RWPE2 (cell line): ENCODE measurements at regions not wholly inside any gene's neighbourhood (a gene's known extent, or its start where the extent isn't known, plus 50 kb on each side); places are given as distances from the start of the nearest gene placed in this dataset.

Experiments
- ATAC-seq: fragments of 200-7000 bp; cut with Tn5 transposase; 3 replicates; pipeline ENCODE4 v1.9.1; 2021; ENCODE audit warnings: low read depth
- DNase-seq: peaks from one replicate; pipeline ENCODE4 v3.0.0-alpha.2; 2020; ENCODE audit warnings: low spot score
- H3K27ac ChIP-seq: fragments of 450-650 bp; 2 replicates; pipeline ENCODE4 v1.5.1; 2017; ENCODE audit warnings: mild to moderate bottlenecking; ENCODE audit not compliant: poor library complexity, severe bottlenecking
- H3K27me3 ChIP-seq: fragments of 250-450 bp; sonication (Bioruptor Pico); 2 replicates; pipeline ENCODE4 v1.5.1; 2021; ENCODE audit warnings: mild to moderate bottlenecking, moderate library complexity; ENCODE audit not compliant: insufficient read depth, poor library complexity, severe bottlenecking
- H3K36me3 ChIP-seq: fragments of 250-450 bp; sonication (Bioruptor Pico); 2 replicates; pipeline ENCODE4 v1.5.1; 2020; ENCODE audit warnings: low read depth, mild to moderate bottlenecking, moderate library complexity
- H3K4me1 ChIP-seq: fragments of 250-450 bp; sonication (Bioruptor Pico); 2 replicates; pipeline ENCODE4 v1.5.1; 2021; ENCODE audit warnings: mild to moderate bottlenecking, moderate library complexity; ENCODE audit not compliant: insufficient read depth, poor library complexity, severe bottlenecking
- H3K4me3 ChIP-seq: fragments of 250-450 bp; sonication (Bioruptor Pico); 2 replicates; pipeline ENCODE4 v1.5.1; 2021; ENCODE audit warnings: mild to moderate bottlenecking, moderate library complexity; ENCODE audit not compliant: severe bottlenecking
- H3K9me3 ChIP-seq: fragments of 250-450 bp; sonication (Bioruptor Pico); 2 replicates; pipeline ENCODE4 v1.5.1; 2021; ENCODE audit warnings: mild to moderate bottlenecking, moderate library complexity; ENCODE audit not compliant: severe bottlenecking
- CTCF ChIP-seq: fragments of 450-650 bp; IDR thresholded peaks from one replicate; pipeline ENCODE4 v1.5.1; 2017; ENCODE audit warnings: mild to moderate bottlenecking, moderate library complexity; ENCODE audit not compliant: poor library complexity, severe bottlenecking

GRCh38 chr6:166025149-166025898, 142.3 kb downstream of the TBXT start:
- H3K4me3 ChIP-seq, result no peak overlapping the region
- ATAC-seq (peak; percentile 77), DNase-seq (no peak)
- H3K27me3 ChIP-seq, result no peaks in the 10 kb centered on the region
- H3K36me3 ChIP-seq, result no peaks in the 10 kb centered on the region
- H3K4me1 ChIP-seq, result no peaks in the 10 kb centered on the region
- H3K9me3 ChIP-seq, result no peaks in the 10 kb centered on the region
- no peak for TF ChIP-seq CTCF
- peak overlapping the region; percentile 19 for H3K27ac ChIP-seq

GRCh38 chr6:166024252-166024651, 143.4 kb downstream of the TBXT start:
- ATAC-seq, result no peak
- Histone ChIP-seq H3K4me1 (no peaks in the 10 kb centered on the region), H3K27ac (no peak overlapping the region), H3K36me3 (no peaks in the 10 kb centered on the region), H3K4me3 (no peak overlapping the region), H3K27me3 (no peaks in the 10 kb centered on the region), H3K9me3 (no peaks in the 10 kb centered on the region)
- no peak for DNase-seq
- no peak for TF ChIP-seq CTCF

GRCh38 chr6:166023273-166023989, 144.2 kb downstream of the TBXT start:
- H3K9me3 ChIP-seq, result no peaks in the 10 kb centered on the region
- no peaks in the 10 kb centered on the region for H3K4me1 ChIP-seq
- H3K27me3 ChIP-seq, result no peaks in the 10 kb centered on the region
- H3K4me3 ChIP-seq, result no peak overlapping the region
- TF ChIP-seq CTCF, result no peak
- ATAC-seq, result no peak
- no peaks in the 10 kb centered on the region for H3K36me3 ChIP-seq
- DNase-seq, result no peak
- no peak overlapping the region for H3K27ac ChIP-seq

GRCh38 chr6:166021429-166021828, 146.2 kb downstream of the TBXT start:
- Histone ChIP-seq H3K27me3 (no peaks in the 10 kb centered on the region), H3K4me3 (no peak overlapping the region), H3K9me3 (peaks cover 16% of the 10 kb centered on the region), H3K27ac (no peak overlapping the region), H3K4me1 (no peaks in the 10 kb centered on the region), H3K36me3 (no peaks in the 10 kb centered on the region)
- DNase-seq (no peak), ATAC-seq (no peak)
- TF ChIP-seq CTCF, result no peak

GRCh38 chr6:166019214-166019613, 148.4 kb downstream of the TBXT start:
- Histone ChIP-seq H3K27ac (no peak overlapping the region), H3K9me3 (peaks cover 16% of the 10 kb centered on the region), H3K36me3 (no peaks in the 10 kb centered on the region), H3K27me3 (no peaks in the 10 kb centered on the region), H3K4me1 (no peaks in the 10 kb centered on the region), H3K4me3 (no peak overlapping the region)
- no peak for TF ChIP-seq CTCF
- no peak for ATAC-seq
- DNase-seq, result no peak
